ENCODE measurements at regions not wholly inside any gene's neighbourhood (a gene's known extent, or its start where the extent isn't known, plus 50 kb on each side); places are given as distances from the start of the nearest gene placed in this dataset.

DNA sequence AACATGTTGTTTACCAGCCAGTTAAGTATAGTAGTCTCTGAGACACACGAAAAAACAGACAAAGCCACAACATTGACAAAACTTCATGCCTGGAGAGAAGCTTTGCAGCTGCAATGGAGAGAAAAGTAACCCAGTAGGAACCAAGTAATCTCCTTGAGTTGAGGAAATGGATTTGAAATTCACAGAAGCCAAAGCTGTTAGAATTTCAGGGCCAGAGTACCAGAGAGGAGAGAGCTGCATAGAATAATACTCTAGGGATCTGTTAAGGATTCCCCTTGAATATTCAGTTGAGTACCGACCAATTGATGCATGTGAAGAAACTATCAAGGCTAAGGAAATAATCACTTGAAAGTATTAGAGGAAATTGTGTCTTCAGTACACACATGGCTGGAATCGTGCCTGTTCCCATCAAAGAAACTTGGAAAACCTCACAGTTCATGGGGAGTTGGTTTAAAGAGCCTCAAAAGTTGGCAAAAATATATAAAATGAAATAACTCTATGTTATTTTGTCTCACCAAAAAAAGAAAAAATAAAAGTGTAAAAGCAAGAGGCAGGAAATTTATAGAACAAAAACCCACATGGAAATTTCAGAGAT lies 324.0 kb upstream of the NEGR1 start:
- no peak for DNase-seq

DNA sequence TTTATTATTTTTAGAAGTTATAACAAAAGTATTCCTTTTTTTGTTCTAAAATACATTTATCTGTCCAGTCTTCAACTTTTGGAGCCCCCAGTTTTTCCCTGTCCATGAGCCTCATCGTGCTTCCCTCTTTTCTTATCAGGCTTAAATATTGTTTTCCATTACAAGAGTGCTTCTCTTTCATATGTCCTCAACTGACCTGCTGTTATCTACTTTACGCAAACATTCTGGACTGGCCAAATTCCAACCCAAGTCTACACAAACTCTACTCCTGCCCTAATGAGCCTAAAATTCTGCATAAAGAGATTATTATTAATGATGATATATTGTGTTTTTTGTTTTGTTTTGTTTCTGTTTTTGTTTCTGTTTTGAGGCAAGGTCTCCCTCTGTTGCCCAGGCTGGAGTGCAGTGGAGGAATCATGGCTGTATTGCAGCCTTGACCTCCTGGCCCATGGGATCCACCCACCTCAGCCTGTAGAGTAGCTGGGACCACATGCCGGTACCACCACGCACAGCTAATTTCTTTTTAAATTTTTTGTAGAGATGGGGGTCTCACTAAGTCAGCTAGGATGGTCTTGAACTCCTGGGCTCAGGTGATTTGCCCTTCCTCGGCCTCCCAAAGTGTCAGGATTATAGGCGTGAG lies 318.8 kb upstream of the NEGR1 start:
- DNase-seq, result no peak

DNA sequence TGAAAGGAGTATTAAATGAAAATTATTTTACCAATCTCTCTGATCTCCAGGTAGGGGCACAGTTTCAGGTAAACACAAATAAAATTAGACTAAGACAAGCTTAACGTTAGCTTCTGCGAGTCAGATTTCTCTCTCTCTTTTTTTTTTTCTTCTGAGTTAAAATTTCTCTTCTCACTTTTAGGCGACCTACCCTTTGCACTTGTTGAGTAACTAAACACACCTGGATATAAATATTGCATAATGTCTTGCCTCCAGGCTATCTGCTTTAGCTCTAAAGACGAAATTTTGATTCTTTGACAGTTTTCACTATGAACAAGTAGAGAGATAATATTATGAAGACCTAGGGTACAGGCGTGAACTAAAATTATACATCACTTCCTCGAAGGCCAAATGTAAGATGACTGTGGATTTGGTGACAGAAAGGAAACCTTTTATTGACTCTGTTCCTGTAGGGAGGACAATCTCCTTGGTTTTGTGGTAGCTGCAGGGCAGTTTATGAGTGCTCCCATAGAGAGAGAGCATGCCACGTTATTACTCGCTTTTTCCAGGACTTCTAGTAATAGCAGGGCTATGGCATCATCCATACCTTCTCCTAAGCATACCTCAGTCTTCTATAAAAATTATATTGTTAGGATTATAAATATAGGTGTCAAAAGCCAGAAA lies 303.8 kb upstream of the NEGR1 start:
- DNase-seq, result no peak

DNA sequence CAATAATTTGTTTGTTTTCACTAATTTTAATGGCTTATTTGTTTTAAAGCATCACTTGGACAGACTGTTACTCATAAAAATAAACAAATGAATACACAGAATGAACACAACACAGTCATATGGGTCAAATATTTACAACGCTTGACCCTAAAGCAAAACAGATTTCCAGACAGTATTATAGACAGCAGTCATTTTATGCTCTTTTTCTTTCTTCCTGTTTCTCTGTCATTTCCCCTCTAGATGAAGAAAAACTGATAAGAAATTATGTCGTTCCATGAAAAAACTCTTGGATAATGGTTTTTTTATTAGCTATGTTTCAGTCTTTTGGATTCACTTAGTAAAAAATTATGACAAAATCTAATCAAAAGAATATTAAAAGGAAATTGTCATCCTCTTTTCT lies 297.3 kb upstream of the NEGR1 start:
- DNase-seq, result no peak

DNA sequence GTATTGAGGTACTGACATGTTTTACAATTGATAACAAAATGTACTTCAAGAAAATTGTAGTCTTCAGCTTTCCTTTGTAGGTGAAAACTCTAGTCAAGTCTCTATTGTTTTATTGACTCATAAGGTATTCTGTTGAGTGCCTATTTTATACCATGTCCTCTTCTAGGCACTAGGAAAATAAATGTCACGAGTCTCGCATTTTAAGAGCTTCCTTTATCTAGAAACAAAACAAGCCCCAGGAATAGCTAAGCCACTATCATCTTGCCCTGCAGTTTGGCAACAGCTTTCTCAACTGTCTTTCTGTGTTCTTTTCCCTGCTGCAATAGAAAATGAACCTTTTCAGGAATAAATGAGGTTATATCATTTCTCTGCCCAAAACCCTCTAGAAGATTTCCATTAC lies 288.5 kb upstream of the NEGR1 start:
- DNase-seq, result no peak

DNA sequence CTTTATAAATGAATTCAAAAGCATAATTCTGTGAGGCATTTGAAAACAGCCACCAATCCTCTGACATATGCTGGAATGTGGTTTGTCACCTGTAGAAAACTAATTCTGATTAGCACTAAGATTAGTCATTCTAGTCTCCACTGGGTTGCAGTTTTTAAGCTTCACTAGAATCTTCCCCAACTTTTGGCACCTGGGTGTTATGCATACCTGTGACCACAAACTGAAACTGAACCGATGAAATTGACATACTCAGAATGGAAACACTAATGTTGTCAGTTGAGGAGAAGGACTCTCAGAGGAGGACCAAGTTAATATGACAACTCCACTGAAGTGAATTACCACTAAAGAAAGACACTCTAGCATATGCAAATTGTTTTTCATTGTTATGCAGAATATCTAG lies 285.8 kb upstream of the NEGR1 start:
- no peak for DNase-seq

DNA sequence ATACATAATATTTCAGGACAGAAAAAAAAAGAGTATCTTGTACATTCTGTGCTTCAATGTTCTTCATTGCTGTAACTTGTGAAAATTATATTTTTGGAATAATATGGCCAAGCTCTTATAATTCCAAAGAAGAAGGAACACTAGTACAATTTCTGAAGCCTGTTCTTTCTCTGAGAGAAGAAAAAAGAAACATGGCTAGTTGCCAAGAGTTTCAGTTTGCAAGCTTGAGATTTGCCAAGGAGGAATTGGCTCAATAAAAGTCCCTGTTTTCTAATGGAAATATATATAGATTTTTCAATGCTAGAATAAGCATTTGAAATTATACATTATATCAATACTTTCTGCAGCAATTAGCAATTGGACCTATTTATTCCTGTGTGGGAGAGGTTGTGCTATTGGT lies 285.2 kb upstream of the NEGR1 start:
- no peak for DNase-seq

DNA sequence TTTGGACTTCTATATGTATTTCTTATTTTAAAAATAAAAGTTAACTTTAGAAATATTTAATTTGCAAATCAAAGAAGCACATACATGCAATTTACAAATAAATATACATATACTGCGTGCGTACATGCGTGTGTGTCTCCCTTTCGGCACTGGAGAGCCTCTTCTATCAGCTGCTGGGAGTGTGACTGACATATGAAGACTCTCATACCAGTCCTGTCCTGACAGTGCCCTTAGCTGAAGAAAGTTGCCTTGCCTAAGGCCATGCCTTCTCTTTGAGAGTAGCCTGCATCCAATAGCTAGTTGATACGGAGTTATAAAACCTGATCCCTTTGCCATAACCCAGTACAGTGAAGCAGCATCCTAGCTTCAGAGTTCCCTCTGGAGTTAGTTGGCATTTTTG lies 282.4 kb upstream of the NEGR1 start:
- DNase-seq, result no peak

DNA sequence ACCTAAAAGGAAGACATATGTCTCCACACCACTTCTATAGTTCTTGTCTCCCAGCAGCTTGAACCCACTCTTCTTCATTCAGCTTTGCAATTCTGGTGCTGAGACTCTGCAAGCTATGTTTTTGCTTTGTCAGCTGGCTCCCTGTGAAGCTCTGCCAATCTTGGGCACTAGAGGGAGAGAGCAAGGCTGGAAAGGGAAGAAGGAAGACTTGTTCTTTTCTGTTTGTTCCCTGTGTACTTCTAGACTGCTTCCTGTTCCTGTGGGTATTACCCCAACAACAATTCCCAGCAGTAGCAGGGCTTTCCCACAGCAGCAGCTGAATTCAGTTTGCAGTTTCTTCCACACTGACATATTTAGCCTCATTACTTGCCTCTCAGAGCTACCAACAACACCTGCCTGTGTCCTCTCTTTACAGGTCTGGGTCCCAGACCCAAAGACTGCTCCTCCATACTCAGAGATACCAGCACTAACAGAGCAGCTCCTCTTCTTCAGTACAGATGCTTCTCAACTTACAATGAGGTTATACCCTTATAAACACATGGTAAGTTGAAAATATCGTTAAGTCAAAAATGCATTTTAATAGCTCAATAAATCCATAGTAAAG lies 275.2 kb upstream of the NEGR1 start:
- no peak for DNase-seq

DNA sequence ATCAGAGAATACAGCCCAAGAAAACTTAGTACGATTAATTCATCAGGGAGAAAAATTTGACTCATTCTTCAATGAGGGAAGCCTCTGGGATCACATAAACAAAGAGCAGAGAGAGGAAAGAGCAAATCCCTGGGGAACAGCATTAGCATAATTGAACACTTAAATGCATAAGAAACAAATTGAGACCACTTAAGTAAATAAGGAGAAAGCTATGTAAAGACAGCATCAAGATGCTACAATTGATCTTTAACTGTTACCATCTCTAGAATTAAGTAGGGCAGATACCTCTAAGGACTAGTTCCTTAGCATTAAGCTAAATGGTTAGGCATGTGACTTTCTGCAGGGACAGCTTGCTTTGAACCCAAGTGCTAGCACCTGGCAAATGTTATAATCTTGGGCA lies 265.1 kb upstream of the NEGR1 start:
- no peak for DNase-seq

DNA sequence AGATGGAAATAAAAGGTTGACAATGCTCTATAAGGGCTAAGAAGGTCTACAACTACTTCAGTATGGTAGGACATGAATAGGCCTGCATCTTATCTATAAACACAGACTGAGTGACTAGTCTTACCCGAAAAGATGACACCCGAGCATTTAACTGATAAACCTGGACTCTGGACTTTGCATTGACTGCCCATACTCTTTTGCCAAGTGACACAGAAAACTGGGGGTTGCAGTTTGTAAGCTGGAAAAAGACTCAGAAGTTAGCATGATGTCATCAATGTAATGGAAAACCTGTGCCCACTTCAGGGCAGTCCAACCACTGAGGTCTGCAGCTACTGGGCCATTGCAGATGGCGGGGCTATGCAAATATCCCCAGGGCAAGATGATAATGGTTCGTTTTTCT lies 258.3 kb upstream of the NEGR1 start:
- no peak for DNase-seq

DNA sequence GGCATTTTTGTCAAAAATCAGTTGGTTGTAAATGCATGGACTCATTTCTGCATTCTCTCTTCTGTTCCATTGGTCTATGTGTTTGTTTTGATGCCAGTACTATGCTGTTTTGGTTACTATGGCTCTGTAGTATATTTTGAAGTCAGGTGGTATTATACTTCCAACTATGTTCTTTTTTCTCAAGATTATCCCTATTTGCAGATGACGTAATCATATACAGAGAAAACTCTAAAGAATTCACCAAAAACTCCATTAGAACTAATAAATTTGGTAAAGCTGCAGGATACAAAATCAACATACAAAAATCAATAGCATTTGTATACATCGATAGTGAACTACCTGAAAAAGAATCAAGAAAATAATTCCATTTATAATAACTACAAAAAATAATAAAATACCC lies 253.1 kb upstream of the NEGR1 start:
- DNase-seq, result no peak

DNA sequence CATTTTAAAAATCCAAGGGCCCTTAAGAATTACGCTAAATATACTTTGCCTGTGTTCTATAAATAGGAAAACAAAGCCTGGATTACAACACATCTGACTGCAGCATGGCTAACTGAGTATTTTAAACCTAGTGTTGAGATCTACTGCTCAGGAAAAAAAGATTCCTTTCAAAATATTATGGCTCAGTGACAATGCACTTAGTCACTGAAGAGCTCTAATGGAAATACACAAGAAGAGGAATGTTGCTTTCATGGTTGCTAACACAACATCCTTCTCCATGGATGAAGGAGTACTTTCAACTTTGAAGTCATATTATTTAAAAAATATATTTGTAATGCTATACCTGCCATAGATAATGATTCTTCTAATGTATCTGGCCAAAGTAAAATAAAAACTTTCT lies 248.3 kb upstream of the NEGR1 start:
- no peak for DNase-seq

DNA sequence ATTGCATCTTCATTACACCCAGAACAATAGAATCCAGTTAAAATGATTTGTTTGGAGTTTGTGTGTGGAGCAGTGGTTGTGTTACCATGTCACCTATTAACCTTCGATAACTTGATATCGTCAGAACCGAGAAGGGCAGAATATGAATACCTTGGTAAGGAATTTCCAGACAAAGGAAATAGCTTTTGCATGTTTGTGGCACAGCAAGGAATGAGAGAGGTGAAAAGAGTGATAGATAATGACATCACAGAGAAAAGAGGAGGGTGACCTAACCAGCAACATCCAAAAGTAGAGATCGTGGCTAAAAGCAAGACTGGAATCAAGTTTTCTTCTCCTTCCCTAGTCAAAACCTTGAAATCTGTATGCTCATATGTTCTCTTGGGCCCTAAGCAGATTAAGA lies 244.6 kb upstream of the NEGR1 start:
- DNase-seq, result no peak

DNA sequence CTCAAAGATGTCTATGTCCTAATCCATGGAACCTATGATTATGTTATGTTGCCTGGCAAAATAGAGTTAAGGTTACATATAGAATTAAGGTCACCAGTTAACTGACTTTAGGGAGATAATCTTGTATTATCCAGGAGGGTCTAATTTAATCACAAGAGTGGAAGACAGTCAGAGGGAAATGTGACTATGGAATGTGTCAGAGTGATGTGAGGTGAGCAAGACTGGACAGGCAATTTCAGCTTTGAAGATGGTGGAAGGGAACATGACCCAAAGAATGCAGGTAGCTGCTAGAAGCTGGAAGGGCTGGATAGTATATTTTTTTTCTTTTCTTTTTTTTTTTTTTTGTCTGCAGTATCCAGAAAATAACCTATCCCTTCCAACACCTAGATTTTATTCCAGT lies 241.7 kb upstream of the NEGR1 start:
- no peak for DNase-seq

DNA sequence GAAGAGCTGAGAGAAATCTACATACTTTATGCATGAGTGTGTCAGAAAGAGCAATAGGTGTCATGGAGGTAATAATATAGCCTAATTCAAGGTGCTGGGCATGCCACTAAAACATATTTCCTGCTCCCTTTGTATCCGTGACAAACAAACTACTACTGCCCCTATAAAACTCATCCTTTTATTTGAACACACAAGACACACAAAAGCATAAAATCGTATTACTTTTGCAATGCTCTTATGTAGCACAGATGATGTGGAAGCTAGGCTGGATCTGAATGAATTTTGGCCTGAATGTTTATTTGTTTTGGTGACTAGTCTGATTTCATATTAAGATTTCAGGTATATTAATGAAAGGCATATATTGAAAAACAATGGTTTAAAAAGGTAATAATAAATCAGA lies 239.3 kb upstream of the NEGR1 start:
- no peak for DNase-seq

DNA sequence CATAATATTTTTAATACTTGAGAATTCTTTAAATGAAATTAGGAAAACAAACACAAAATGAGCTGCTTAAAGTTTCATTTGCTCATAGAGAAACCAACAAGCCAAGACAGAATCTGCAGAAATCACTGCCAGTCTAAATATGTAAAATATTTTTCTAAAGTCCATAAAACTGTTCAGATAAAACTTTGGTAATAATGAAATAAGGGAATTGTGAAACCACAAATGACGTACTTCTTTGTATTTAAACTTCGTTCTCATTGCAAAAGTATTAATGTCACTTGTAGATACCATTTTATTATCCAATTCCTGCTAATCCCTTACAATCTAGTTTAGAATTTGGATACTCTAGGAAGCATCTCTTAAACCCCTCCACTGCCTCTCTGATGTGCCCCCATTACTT lies 234.5 kb upstream of the NEGR1 start:
- DNase-seq, result no peak

DNA sequence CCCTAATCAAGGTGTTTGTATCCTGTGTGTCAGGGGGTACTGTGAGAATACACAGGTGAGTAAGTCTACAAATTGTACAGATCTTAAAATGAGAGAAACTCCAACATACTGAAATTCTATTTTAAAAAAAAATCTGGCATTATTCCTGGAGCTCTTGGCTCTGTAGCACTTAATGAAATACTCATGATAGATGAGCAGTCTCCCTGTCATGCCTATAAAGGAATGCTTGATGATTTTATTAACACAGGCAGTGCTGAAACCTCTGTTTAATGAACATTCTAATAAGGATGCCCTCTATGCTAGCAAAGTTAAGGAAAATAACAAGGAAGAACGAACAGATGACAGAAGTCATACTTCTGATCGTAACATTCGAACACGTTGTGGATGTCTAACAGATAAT lies 233.9 kb upstream of the NEGR1 start:
- no peak for DNase-seq

DNA sequence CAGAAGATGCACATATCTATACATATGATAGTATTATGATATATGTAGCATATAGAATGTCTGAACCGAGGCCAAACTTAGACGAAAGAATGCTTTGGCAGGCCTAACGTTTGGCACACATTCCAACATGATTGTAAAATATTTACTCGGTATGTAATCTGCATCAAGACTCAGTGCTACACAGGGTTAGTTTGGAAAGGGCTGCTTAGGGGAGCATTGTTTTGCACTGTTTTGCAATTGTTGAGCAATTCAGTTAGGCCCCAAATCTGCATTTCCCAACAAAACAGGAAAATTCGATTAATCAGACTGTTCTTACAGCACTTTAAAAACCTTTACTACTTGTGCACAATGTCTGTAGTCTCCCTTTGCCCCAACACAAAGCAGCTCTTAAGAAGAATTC lies 216.0 kb upstream of the NEGR1 start:
- DNase-seq, result no peak

DNA sequence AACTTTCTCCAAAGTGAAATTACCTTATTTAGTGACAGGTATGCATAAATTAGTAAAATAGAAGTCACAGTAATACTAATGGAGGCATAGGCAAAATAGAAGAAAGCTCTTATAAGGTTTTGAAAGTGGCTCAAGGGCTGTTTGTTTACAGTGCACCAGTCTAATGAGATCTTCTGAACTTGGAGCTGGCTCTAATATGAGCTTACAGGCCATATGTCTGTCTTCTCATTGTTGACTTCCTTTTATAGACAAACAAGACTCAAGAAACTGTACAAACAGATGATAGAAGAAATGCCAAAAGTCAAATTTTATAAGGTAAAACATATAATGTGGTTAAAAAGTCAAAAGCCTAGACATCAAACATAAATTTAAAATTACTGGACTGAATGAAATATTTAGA lies 207.5 kb upstream of the NEGR1 start:
- no peak for DNase-seq

DNA sequence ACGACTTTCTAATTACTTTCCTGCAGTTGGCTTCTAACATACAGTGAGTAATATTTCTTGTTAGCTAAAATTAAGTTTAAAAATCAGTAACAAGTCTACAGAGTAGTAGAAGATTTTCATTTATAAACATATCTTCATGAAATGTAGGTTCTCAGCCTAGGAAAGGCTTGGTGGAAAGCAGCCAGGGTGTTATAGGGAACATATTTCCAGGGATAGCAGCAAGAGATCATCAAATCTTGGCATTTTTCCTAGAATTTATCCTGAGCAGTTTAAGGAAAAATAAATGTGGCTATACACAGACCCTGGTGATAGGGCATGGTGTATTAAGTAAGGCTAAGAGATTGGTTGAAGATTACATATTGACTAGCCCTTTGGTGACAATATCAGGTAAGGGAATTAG lies 203.5 kb upstream of the NEGR1 start:
- no peak for DNase-seq

DNA sequence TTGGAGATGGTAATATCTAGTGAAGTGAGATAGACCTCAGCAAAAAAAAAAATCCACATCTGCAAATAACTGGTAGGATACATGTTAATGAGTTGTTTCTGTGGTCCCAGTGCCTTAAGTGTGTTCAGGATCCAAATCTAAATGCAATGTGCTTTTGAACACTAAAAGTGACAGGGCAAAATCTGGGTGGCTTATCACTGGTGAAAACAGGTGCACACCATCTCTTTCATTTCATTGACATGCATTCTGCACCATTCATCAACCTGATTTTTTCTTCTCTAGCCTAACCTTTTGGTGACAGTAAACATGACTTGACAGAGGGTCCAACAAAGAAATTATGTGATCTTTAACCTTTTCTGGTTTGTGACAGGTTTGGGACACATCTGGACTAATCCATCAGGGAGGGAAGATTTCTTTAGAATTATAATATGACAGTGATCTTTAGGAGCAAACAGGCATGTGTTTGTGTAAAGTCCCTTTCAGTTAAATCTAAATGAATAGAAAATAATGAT lies 201.6 kb upstream of the NEGR1 start:
- no peak for DNase-seq

DNA sequence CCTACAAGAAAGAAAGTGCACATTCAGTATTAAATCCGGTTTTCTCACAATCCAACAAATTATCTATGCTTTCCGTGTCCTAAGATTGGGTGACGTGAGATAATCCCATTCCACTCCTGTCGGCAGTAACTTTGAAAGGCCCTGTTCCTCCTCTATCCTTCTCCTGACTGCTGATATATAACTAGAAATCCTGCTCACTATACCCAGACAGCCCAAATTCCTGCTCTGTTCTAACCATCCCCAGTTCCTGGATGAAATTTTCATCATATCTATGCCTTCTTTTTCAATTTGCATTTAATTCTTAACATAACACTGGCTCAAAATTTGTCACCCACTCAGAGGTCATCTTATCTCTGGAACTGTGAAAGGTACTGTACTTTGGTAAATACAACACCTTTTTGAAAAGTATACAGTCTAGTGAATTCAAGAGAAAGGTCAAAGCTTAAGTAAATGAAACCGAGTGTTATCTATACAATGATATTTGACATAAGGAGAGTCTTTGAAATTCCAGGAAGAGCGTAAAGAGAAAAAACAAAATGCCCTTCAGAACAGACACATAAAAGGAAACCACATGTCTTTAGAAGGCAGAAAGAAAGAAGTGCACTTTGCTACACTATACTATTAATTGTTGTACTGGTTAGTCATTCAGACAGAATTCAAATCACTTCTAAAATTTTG lies 200.5 kb upstream of the NEGR1 start:
- no peak for DNase-seq

All from KG1 (cell line).